GM18868 (cell line): ENCODE measurements at regions not wholly inside any gene's neighbourhood (a gene's known extent, or its start where the extent isn't known, plus 50 kb on each side); places are given as distances from the start of the nearest gene placed in this dataset.
"Not testable (repeated sequence)": the region's sequence is repeated elsewhere in the genome, so short reads cannot be mapped to it uniquely, and the experiment has no call there.

Experiments
- ATAC-seq: cut with Tn5 transposase; IDR thresholded peaks from one replicate; pipeline ENCODE4 v1.9.1; 2021; ENCODE audit warnings: mild to moderate bottlenecking, moderate library complexity; ENCODE audit not compliant: unreplicated experiment

DNA sequence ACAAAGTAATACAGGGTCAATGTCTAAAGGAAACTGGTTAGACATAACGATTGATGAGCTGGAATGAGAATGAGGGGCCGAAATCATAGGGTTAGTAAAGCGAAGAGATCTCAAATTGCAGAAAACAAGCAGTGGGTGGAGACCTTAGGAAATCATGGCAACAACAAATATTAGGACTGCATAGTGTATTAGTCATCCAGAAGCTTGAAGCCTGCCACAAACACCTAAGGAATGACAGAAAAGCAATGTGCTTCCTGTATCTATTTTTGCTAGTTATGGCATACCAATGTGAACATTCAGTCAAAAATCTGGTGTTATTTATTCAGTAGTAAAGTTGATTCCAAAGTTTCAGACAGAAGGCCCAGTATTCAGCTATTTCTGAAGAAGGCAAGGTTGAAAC is 410.9 kb upstream of the CT83 start:
- no peak for ATAC-seq

DNA sequence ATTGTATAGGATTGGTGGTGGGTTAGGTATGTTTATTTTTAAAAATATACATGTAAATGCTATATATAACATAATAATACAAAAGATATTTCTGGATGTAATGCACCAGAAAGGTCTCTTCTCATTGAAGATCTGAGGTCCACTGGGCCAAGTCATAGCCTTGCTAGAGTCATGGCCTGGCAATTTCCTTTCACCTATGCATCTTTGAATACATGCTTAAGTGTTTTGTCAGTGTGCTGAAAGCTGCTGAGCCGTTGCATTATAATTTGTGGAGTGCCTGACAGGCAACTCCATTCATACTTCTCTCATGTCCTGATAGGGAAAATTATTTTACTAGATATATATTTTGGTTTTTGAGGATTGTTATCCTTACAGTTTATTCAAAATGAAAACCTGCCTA is 410.2 kb upstream of the CT83 start:
- ATAC-seq = no peak

DNA sequence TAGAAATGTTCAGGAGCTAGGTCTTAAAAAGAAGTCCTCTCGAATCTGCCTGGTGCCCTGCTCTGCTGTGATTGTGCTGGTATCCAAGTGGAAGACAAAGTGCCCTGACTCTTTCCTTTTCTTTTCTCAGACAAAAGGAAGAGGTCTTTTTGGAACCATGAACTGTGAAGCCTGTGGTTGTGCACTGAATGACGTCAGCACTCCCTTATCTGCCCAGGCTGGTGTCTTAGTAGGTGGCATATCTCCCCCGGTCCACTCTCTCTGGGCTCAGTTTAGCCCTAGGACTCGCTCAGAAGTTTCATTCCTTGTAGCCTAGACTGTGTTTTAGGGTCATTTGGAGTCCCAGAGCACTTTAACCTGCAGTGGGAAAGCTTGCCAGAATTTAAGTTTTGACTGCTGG is 400.3 kb upstream of the CT83 start:
- no peak for ATAC-seq

- no peak for ATAC-seq
Observed at GRCh38 chrX:116862340-116862739, 399.6 kb upstream of the CT83 start.

- no peak for ATAC-seq
Observed at GRCh38 chrX:116841290-116841689, 378.5 kb upstream of the CT83 start.

GRCh38 chrX:116827063-116827462 is 364.3 kb upstream of the CT83 start:
- ATAC-seq = no peak

- no peak for ATAC-seq
Observed at GRCh38 chrX:116824785-116825184, 362.0 kb upstream of the CT83 start.

- no peak for ATAC-seq
Observed at GRCh38 chrX:116823677-116824076, 360.9 kb upstream of the CT83 start.

DNA sequence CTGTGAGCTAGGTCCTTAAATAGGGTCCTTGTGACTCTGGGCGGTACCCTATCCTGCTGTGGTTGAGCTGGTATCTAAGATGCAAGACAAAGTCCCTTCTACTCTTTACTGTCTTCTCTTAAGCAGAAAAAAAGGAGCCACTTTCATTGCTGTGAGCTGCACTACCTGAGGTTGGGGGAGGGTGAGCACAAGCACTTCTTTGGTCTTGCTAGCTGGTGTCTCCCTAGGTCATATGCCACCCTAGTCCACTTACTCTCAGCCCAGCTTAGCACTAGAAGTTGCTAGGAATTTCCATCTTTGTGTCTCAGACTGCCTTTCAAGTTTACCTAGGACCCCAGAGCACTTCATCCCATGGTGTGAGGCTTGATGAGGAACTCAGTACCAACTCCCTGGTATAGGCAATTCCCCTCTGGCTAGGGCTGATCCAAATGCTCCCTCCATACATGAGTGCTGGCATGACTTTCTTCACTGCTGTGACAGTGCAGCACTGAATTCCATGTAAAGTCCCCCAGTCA is 343.6 kb upstream of the CT83 start:
- no peak for ATAC-seq

GRCh38 chrX:116801943-116802342 is 339.2 kb upstream of the CT83 start:
- ATAC-seq = no peak

DNA sequence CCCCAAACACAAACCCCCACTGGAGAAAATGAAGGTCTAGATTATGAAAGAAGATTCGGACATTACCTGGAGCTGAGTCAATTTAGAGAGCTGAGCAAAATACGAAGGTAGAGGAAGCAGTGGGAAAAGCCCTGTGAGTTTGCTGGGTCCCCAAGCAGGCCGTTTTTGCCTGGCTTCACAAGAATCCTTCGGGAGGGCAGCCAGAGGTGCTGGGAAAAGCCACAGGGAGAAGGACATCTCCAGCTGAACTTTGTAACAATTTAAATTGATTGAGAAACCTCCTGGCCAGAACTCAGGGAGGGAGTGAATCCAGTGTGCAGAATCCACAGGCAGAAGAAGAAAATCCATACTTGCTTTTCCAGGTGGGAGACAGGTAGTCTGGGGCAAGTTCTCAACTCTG is 319.1 kb upstream of the CT83 start:
- no peak for ATAC-seq

GRCh38 chrX:116757491-116757890 is 294.7 kb upstream of the CT83 start:
- no peak for ATAC-seq

- ATAC-seq = no peak
Observed at GRCh38 chrX:116756958-116757357, 294.2 kb upstream of the CT83 start.

DNA sequence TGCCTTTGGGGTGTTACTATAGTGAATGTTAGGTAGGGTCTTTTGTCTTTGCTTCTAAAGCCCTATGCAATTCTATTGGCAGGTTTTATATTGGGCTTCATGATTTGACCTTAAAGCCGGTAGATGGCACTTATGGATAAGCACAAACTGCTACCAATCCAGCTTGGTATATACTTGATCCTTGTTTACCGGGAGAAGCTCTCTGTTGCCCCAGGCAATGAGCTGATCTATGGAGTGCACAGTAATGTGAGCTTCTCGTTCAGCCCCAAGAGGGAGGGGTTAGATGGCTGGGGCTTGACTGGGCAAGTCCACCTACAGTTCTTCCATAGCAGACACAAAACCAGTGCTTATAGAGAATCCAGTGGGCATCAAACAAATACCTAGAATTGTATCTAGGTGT is 287.2 kb upstream of the CT83 start:
- ATAC-seq = no peak

DNA sequence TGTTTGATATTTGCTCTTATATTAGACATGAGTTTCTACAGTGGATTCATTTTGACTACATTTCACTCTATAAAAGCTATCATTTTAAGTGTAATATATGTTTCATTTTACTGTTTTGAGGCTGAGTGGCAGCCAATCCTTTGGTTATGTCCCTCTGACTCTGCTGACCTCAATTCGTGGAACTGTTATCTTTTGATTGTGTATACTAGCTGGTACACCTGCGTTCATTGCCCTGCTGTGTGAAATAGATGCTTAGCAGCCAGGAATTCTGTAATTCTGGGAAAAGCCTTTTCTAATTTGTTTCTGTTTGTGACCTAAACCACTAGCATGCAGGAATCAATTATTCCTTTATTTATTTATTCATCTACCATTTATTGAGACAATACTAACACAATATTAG is 269.4 kb upstream of the CT83 start:
- no peak for ATAC-seq

GRCh38 chrX:116726806-116727205 is 264.0 kb upstream of the CT83 start:
- ATAC-seq = no peak

DNA sequence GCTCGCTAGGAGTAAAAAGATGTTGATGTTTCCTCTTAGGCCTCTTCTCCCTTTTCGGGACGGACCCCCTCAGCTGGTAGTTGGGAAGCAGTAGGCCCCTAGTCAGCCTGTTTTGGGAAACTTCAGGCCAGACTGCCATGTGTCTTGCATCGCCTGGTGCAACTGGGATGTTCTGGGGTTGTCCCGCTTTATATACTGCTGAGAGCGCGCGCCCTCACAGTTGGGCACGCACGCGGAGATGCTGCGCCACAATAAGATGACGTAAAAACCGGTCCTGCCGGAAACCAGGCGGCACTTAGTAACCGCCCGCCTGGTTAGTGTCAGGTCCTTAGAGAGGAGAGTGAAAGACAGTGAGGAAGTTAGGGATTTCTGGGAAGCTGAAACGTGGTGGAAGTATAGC is 231.3 kb upstream of the CT83 start:
- no peak for ATAC-seq

- not testable (repeated sequence) for ATAC-seq
Observed at GRCh38 chrX:116679544-116679943, 216.8 kb upstream of the CT83 start.

GRCh38 chrX:116667346-116668134 is 204.8 kb upstream of the CT83 start:
- ATAC-seq = no peak

GRCh38 chrX:116657071-116657470 is 194.3 kb upstream of the CT83 start:
- no peak for ATAC-seq

DNA sequence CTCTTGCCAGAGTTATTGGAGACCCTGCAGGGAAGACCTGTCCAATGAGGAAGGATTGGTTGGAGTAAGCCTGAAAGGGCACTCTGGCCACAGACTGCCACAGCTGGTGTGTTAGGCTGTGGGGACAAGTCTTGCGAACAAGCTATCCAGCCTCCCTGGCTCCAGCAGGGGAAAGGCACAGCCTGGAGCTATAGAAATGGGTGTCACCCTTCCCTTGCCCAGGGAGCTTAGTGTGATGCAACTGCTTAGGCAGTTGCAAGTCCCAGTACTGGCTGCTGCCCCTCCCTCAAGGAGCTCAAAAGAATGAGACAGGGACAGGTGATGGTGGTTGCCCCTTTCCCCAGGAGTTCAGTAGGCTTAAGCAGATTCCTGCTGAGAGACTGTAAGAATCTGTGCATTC is 165.7 kb upstream of the CT83 start:
- no peak for ATAC-seq

GRCh38 chrX:116618546-116618945 is 155.8 kb upstream of the CT83 start:
- ATAC-seq = no peak

DNA sequence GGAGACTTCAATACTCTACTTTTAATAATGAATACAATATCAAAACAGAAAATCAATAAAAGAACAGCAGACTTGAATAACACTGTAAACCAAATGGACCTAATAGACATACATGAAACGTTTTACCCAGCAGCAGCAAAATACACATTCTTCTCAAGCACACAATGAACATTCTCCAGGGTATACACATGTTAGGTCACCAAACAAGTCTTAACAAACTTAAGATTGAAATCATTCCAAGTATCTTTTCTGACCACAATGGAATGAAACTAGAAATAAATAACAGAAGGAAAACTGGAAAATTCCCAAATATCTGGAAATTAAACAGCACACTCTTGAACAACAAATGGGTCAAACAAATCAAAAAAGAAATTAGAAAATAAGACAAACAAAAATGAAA is 145.0 kb upstream of the CT83 start:
- ATAC-seq = no peak
